Spleen (tissue), 11 donors: ENCODE measurements at regions not wholly inside any gene's neighbourhood (a gene's known extent, or its start where the extent isn't known, plus 50 kb on each side); places are given as distances from the start of the nearest gene placed in this dataset.

Source experiments
- DNase-seq: peaks from one replicate; pipeline ENCODE4 v3.0.0-alpha.2; 2020
- H3K27ac ChIP-seq, 8 donors: fragments of 200-600 bp; sonication (generic) in 7 of 8; 1 replicate in 4 of 8; 2 replicates in 4 of 8; pipeline versions ENCODE4 v1.5.0 to v1.8.0; 2016 to 2021; ENCODE audit warnings: inconsistent platforms in 4 of 8, mild to moderate bottlenecking in 4 of 8, moderate library complexity in 1 of 8
- H3K27me3 ChIP-seq, 7 donors: fragments of 200-600 bp; sonication (generic) in 6 of 7; replicated peaks in 1 of 7; 1 replicate in 4 of 7; 2 replicates in 3 of 7; pipeline versions ENCODE4 v1.5.0 to v1.8.0; 2016 to 2021; ENCODE audit warnings: inconsistent platforms in 3 of 7, mild to moderate bottlenecking in 1 of 7
- H3K36me3 ChIP-seq, 6 donors: fragments of 200-600 bp; sonication (generic) in 5 of 6; 1 replicate in 4 of 6; 2 replicates in 2 of 6; pipeline versions ENCODE4 v1.5.0 to v1.8.0; 2016 to 2021; ENCODE audit warnings: inconsistent platforms in 2 of 6
- H3K4me1 ChIP-seq, 6 donors: fragments of 200-600 bp; sonication (generic) in 5 of 6; 1 replicate in 3 of 6; 2 replicates in 3 of 6; pipeline versions ENCODE4 v1.5.0 to v1.8.0; 2016 to 2021; ENCODE audit warnings: inconsistent platforms in 3 of 6
- H3K4me3 ChIP-seq, 8 donors: fragments of 200-600 bp; sonication (generic) in 7 of 8; 1 replicate in 4 of 8; 2 replicates in 4 of 8; pipeline versions ENCODE4 v1.5.0 to v1.8.0; 2016 to 2021; ENCODE audit warnings: inconsistent platforms in 4 of 8, mild to moderate bottlenecking in 4 of 8, moderate library complexity in 2 of 8
- H3K9me3 ChIP-seq, 8 donors: fragments of 200-600 bp; sonication (generic) in 7 of 8; 1 replicate in 4 of 8; 2 replicates in 4 of 8; pipeline versions ENCODE4 v1.5.0 to v1.8.0; 2016 to 2021; ENCODE audit warnings: inconsistent platforms in 4 of 8
- POLR2A ChIP-seq, 3 donors: fragments of 450-650 bp; IDR thresholded peaks; one replicate each; pipeline ENCODE4 v1.5.1; 2017; ENCODE audit warnings: antibody characterized with exemption in 3 of 3, mild to moderate bottlenecking in 1 of 3
- POLR2AphosphoS5 ChIP-seq, 3 donors: sonication (generic); formaldehyde crosslinking; IDR thresholded peaks; one replicate each; pipeline ENCODE4 v1.5.1; 2017; ENCODE audit warnings: antibody characterized with exemption in 3 of 3
- WGBS, 5 donors: extraction: QIAGEN DNeasy Blood & Tissue Kit in 3 of 5; methylation state at CpG; one replicate each; pipeline versions ENCODE4 v1.1.5 to v1.1.7; 2013 to 2018; 5-methylcytosine and 5-hydroxymethylcytosine counted together
- intact Hi-C: fragments of 100-400 bp; cut with DNase I; formaldehyde crosslinking; loops from one replicate; pipeline ENCODE4 v1.15.0; 2023; ENCODE audit warnings: low total_unique reads
- TF ChIP-seq, protein P1 (sequence below), 11 experiments: fragments of 200-600 bp in 7 of 11; fragments of 450-650 bp in 4 of 11; sonication (generic) in 4 of 11; IDR thresholded peaks in 8 of 11; conservative IDR thresholded peaks in 3 of 11; 1 replicate in 7 of 11; 2 replicates in 4 of 11; pipeline versions ENCODE4 v1.4.0 to v1.8.0; 2016 to 2021; ENCODE audit warnings: antibody characterized with exemption in 11 of 11, inconsistent platforms in 4 of 11, mild to moderate bottlenecking in 1 of 11
- donor health status: healthy with polysubstance abuse.
- donor health status: DM: no; HTN: no; CAD: no; lungs with moderate emphysema.
- donor health status: DM: no; HTN: no; CAD: no.
- donor health status: Bipolar disorder and iron deficiency.
- donor health status: healthy.
- donor health status: DM: no; HTN: no; CAD: no.
- donor health status: DM: yes; HTN: yes; CAD: no.

DNA sequence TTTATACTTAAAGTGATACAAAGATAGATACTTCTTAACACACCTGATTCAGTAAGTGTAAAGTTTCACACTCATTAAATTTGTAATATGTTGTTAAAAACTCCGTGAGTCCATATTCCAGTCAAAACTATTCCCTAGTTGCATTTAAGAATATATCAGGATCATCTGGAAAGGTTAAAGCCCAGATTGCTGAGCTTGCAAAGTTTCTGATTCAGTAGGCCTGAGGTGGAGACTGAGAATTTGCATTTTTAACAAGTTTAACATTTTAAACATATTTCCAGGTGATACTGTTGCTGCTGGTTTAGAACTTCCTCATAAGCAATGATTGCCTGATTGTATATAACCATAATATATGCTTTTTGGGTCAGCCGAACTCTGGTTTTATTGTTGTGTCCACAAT is 1998.6 kb upstream of the PCDH20 start:
- no peak for TF ChIP-seq POLR2A (IDR thresholded peaks at IDR 0.05)
- TF ChIP-seq POLR2AphosphoS5 (IDR thresholded peaks at IDR 0.05), result no peak
- TF ChIP-seq, protein P1, sequence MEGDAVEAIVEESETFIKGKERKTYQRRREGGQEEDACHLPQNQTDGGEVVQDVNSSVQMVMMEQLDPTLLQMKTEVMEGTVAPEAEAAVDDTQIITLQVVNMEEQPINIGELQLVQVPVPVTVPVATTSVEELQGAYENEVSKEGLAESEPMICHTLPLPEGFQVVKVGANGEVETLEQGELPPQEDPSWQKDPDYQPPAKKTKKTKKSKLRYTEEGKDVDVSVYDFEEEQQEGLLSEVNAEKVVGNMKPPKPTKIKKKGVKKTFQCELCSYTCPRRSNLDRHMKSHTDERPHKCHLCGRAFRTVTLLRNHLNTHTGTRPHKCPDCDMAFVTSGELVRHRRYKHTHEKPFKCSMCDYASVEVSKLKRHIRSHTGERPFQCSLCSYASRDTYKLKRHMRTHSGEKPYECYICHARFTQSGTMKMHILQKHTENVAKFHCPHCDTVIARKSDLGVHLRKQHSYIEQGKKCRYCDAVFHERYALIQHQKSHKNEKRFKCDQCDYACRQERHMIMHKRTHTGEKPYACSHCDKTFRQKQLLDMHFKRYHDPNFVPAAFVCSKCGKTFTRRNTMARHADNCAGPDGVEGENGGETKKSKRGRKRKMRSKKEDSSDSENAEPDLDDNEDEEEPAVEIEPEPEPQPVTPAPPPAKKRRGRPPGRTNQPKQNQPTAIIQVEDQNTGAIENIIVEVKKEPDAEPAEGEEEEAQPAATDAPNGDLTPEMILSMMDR (IDR thresholded peaks at IDR 0.05 in 8 of 11, conservative IDR thresholded peaks at IDR 0.05 in 3 of 11), result no peak
- intact Hi-C loops, result no loop called here
- Histone ChIP-seq H3K27ac (no peak overlapping the region), H3K4me1 (no peaks in the 10 kb centered on the region), H3K4me3 (no peak overlapping the region), H3K36me3 (no peaks in the 10 kb centered on the region), H3K9me3 (peaks cover 0 to 14% (median 2%) of the 10 kb centered on the region in 8 donors), H3K27me3 (no peaks in the 10 kb centered on the region)
- DNase-seq, result no peak
- 50 to 86% (median 69%) methylated on average over 2 of the region's 2 CpGs for WGBS, 5 donors

DNA sequence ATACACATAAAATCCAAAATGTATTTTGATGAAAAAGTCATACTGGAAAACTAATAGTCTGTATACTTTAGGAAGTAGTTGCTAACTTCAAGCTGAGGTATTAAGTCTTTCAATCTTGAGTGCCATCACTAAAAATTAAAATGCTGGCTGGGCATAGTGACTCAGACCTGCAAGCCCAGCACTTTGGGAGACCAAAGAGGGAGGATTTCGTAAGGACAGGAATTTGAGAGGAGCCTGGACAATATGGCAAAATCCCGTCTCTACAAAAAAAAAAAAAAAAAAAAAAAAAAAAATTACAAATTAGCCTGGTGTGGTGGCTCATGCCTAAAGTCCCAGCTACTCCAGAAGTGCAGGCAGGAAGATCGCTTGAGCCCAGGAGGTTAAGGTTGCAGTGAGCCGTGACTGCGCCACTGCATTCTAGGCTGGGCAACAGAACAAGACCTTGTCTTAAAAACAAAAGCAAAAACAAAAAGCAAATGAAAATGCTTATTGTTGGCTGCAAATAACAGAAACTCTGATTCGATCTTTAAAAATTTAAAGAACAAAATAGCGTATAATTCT is 1994.2 kb upstream of the PCDH20 start:
- 50 to 82% (median 67%) methylated on average over 7 of the region's 7 CpGs for WGBS, 5 donors
- intact Hi-C loops, result no loop called here
- H3K9me3 ChIP-seq, result peaks cover 0 to 8% (median 0%) of the 10 kb centered on the region in 8 donors
- no peak for DNase-seq
- no peak overlapping the region for H3K27ac ChIP-seq
- no peaks in the 10 kb centered on the region for H3K36me3 ChIP-seq
- H3K4me3 ChIP-seq, result no peak overlapping the region
- TF ChIP-seq, protein P1 (IDR thresholded peaks at IDR 0.05 in 8 of 11, conservative IDR thresholded peaks at IDR 0.05 in 3 of 11), result no peak
- TF ChIP-seq POLR2AphosphoS5 (IDR thresholded peaks at IDR 0.05) (no peak), POLR2A (IDR thresholded peaks at IDR 0.05) (no peak)
- H3K4me1 ChIP-seq, result no peaks in the 10 kb centered on the region
- no peaks in the 10 kb centered on the region for H3K27me3 ChIP-seq

DNA sequence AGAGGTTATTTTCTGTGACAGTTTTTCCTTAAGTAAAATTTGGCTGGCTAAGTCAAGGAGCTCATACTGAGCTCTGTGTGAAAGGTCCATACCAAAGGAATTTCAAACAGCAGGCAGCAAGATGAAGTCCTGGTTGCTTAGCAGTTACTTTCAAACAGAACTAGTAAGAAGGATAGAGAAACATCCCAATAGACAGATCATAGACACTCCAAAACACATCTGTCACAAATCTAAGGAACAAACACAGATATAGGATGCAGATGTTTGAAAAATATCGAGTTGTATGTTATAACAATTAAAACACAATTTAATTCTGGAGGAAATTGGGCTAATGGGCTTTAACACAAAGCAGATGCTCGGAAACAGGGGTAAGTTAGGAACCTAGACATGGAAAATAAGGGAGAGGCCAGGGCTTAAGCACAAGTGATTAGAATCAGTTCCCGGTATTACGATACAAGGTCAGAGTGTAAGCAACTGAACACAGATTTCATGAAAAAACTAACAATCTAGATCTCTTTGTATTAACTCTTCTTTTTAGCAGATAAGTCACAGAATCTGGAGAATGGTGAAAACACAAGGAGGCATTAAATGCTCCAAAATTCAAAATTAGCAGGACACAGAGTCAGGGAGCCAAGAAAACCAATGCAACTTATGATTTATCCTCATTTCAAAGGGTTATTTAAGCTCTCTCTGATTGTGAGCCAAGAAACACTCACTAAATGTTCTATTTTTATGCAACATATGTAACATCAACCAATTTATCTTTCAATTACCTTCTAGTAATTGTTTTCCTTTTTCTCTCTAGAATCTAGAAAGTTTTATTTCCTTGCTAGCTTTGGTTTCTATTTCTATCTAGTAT is 1992.9 kb upstream of the PCDH20 start:
- no peak overlapping the region for H3K27ac ChIP-seq
- intact Hi-C loops, result no loop called here
- DNase-seq, result no peak
- no peaks in the 10 kb centered on the region for H3K27me3 ChIP-seq
- H3K9me3 ChIP-seq, result peaks cover 0 to 14% (median 0%) of the 10 kb centered on the region in 8 donors
- no peaks in the 10 kb centered on the region for H3K4me1 ChIP-seq
- no peak overlapping the region for H3K4me3 ChIP-seq
- TF ChIP-seq POLR2A (IDR thresholded peaks at IDR 0.05), result no peak
- TF ChIP-seq, protein P1 (IDR thresholded peaks at IDR 0.05 in 8 of 11, conservative IDR thresholded peaks at IDR 0.05 in 3 of 11), result no peak
- TF ChIP-seq POLR2AphosphoS5 (IDR thresholded peaks at IDR 0.05), result no peak
- 53 to 73% (median 66%) methylated on average over 4 of the region's 4 CpGs for WGBS, 5 donors
- no peaks in the 10 kb centered on the region for H3K36me3 ChIP-seq

DNA sequence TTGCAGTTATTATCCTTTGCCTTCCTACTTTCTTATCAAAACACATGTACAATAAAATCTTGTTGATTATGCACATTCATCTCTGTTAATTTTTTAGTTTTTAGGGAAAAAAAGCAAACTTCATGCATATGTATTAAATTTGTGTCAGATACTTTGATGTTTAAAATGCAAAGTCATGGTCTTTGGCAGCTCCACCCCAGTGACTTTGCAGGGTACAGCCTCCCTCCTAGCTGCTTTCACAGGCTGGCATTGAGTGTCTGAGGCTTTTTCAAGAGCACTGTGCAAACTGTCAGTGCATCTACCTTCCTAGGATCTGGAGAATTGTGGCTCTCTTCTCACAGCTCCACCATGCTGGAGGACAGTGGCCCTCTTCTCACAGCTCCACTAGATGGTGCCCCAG is 1988.1 kb upstream of the PCDH20 start:
- H3K4me1 ChIP-seq, result no peaks in the 10 kb centered on the region
- no peaks in the 10 kb centered on the region for H3K27me3 ChIP-seq
- H3K27ac ChIP-seq, result no peak overlapping the region
- no peak overlapping the region for H3K4me3 ChIP-seq
- no peak for DNase-seq
- intact Hi-C loops, result no loop called here
- no peaks in the 10 kb centered on the region for H3K36me3 ChIP-seq
- TF ChIP-seq POLR2AphosphoS5 (IDR thresholded peaks at IDR 0.05), result no peak
- no peak for TF ChIP-seq POLR2A (IDR thresholded peaks at IDR 0.05)
- TF ChIP-seq, protein P1 (IDR thresholded peaks at IDR 0.05 in 8 of 11, conservative IDR thresholded peaks at IDR 0.05 in 3 of 11), result no peak
- peaks cover 0 to 14% (median 3%) of the 10 kb centered on the region in 8 donors for H3K9me3 ChIP-seq
